Testis (tissue), 2 donors: ENCODE measurements at regions not wholly inside any gene's neighbourhood (a gene's known extent, or its start where the extent isn't known, plus 50 kb on each side); places are given as distances from the start of the nearest gene placed in this dataset.

ENCODE experiments used
- DNase-seq: peaks from one replicate; pipeline ENCODE4 v3.0.0-alpha.2; 2019
- H3K27ac ChIP-seq, 2 donors: fragments of 200-600 bp; sonication (generic); one replicate each; pipeline ENCODE4 v1.5.1; 2019
- H3K27me3 ChIP-seq: fragments of 200-600 bp; sonication (generic); one replicate; pipeline ENCODE4 v1.5.1; 2019
- H3K36me3 ChIP-seq: fragments of 200-600 bp; sonication (generic); one replicate; pipeline ENCODE4 v1.5.1; 2017; ENCODE audit warnings: low read depth; ENCODE audit errors: missing control alignments
- H3K4me1 ChIP-seq: fragments of 200-600 bp; sonication (generic); one replicate; pipeline ENCODE4 v1.5.1; 2019
- H3K4me3 ChIP-seq, 2 donors: fragments of 200-600 bp; sonication (generic); one replicate each; pipeline ENCODE4 v1.5.1; 2017 to 2019
- H3K9me3 ChIP-seq: fragments of 200-600 bp; sonication (generic); one replicate; pipeline ENCODE4 v1.5.1; 2017
- CTCF ChIP-seq, 3 experiments: fragments of 450-650 bp in 2 of 3; fragments of 200-600 bp in 1 of 3; sonication (generic) in 1 of 3; IDR thresholded peaks; one replicate each; pipeline ENCODE4 v1.5.1; 2016 to 2019; ENCODE audit warnings: antibody characterized with exemption in 3 of 3, mild to moderate bottlenecking in 2 of 3, moderate library complexity in 1 of 3
- POLR2A ChIP-seq: fragments of 450-650 bp; IDR thresholded peaks from one replicate; pipeline ENCODE4 v1.6.1; 2017; ENCODE audit warnings: antibody characterized with exemption, mild to moderate bottlenecking, moderate library complexity
- WGBS, 2 donors: methylation state at CpG; one replicate each; pipeline ENCODE4 v1.1.5; 2018; 5-methylcytosine and 5-hydroxymethylcytosine counted together
- intact Hi-C: fragments of 100-400 bp; cut with DNase I; formaldehyde crosslinking; loops from one replicate; pipeline ENCODE4 v1.15.1; 2023; ENCODE audit warnings: low total_unique reads
- microRNA-seq, 2 donors: library from miRNA; unstranded; fragments of <30 nt; microRNA quantifications; one replicate each; pipeline ENCODE4, GENCODE V29; 2016; ENCODE audit warnings: borderline number of aligned reads in 2 of 2, borderline replicate concordance in 1 of 2
- small RNA-seq, 2 donors: library from RNA; depleted of rRNA; stranded (forward); fragments of <200 nt; gene quantifications; one replicate each; pipeline ENCODE3, GENCODE V24; 2016

DNA sequence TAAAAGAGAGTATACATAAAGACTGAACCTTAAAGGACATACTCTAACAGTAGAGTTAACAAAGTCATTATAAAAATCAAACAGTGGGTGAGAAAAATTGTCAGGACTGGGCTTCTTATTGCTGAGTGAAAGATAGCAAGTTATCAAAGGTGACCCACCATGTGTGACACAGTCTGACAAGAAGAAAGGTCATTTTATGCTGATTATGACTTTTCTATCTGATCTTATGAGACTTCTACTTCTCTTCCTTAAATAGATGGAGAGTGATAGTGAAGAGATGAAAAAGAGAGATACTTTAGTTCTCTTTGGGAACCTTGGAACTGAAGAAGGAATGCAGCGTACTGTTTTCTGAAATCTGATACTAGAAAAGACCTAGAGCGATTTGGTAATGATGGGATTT is 2157.1 kb downstream of the NCAM2 start:
- no peak overlapping the region for H3K4me3 ChIP-seq
- no peak for DNase-seq
- 88% methylated on average over 2 of the region's 2 CpGs for WGBS, 2 donors
- H3K4me1 ChIP-seq = no peaks in the 10 kb centered on the region
- no peaks in the 10 kb centered on the region for H3K27me3 ChIP-seq
- H3K9me3 ChIP-seq = no peaks in the 10 kb centered on the region
- no peak overlapping the region for H3K27ac ChIP-seq
- TF ChIP-seq POLR2A = no peak
- TF ChIP-seq CTCF (IDR thresholded peaks at IDR 0.05) = no peak
- H3K36me3 ChIP-seq = no peaks in the 10 kb centered on the region
- intact Hi-C loops = no loop called here

DNA sequence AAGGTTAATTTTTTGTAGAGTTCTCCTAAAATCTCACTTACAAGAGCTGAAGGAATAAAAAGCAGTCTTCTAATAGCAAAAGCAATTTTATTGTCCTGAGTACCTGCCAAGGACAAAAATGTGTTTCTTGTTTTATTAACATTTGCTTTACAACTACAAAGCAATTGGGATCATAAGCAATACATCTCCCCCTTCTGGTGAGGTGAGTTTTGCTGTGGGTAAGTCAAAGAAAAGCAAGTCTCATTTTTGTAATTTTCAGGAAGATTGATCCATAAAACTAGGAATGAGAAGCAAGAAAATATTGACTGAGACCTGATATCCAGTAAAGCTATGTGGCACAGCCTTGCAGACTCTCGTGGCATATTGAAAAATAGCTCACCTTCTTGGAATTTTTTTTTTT is 2162.7 kb downstream of the NCAM2 start:
- intact Hi-C loops = no loop called here
- TF ChIP-seq CTCF (IDR thresholded peaks at IDR 0.05) = no peak
- TF ChIP-seq POLR2A = no peak
- H3K27me3 ChIP-seq = no peaks in the 10 kb centered on the region
- no peak overlapping the region for H3K4me3 ChIP-seq
- no peaks in the 10 kb centered on the region for H3K36me3 ChIP-seq
- no peaks in the 10 kb centered on the region for H3K9me3 ChIP-seq
- no peak for DNase-seq
- no peak overlapping the region for H3K27ac ChIP-seq
- 77 to 94% methylated on average over 1 of the region's 1 CpG for WGBS, 2 donors
- no peaks in the 10 kb centered on the region for H3K4me1 ChIP-seq

GRCh38 chr21:23162198-23162946 is 2164.2 kb downstream of the NCAM2 start:
- no peaks in the 10 kb centered on the region for H3K36me3 ChIP-seq
- no peaks in the 10 kb centered on the region for H3K4me1 ChIP-seq
- no peak overlapping the region for H3K4me3 ChIP-seq
- no peak overlapping the region for H3K27ac ChIP-seq
- TF ChIP-seq CTCF (IDR thresholded peaks at IDR 0.05) (no peak), POLR2A (no peak)
- DNase-seq = no peak
- H3K9me3 ChIP-seq = no peaks in the 10 kb centered on the region
- intact Hi-C loops = no loop called here
- 67 to 70% methylated on average over 4 of the region's 4 CpGs for WGBS, 2 donors
- H3K27me3 ChIP-seq = no peaks in the 10 kb centered on the region

Small RNA genes in the stretch of these regions (microRNA-seq; reads per million reads assigned to microRNA genes)
- 0 reads per million in 2 donors for gene MIR6130

Small RNA genes in the stretch of these regions (small RNA-seq; reads per million reads assigned to genes)
- gene MIR6130 (0 reads per million in 2 donors), gene RNU4-45P (0 reads per million in 2 donors)
